Endothelial cell of umbilical vein (primary cell): ENCODE measurements at regions not wholly inside any gene's neighbourhood (a gene's known extent, or its start where the extent isn't known, plus 50 kb on each side); places are given as distances from the start of the nearest gene placed in this dataset.

Source experiments
- BruUV-seq: library from RNA; stranded (reverse); fragments of 400-500 nt; replicated peaks from 2 replicates; lab custom pipeline; 2021; lab: Mats Ljungman, UMichigan
- CTCF ChIA-PET: fragments of 300-600, 350-600 bp; sonication (Branson Sonifier 250); formaldehyde crosslinking; loops from one replicate; lab custom pipeline; 2021; ENCODE audit warnings: antibody characterized with exemption, inconsistent platforms; lab: Charles Lee
- POLR2A ChIA-PET: fragments of 300-600, 350-600 bp; sonication (Branson Sonifier 250); formaldehyde crosslinking; loops from one replicate; lab custom pipeline; 2021; ENCODE audit warnings: antibody characterized with exemption, inconsistent platforms; lab: Charles Lee
- DNase-seq: peaks from one replicate; pipeline ENCODE4 v3.0.0-alpha.2; 2011; ENCODE audit warnings: low read depth, low spot score
- FAIRE-seq: peaks from 2 replicates; lab custom pipeline; 2011; peaks lifted over from hg19 to GRCh38; lab: Jason Lieb, UNC
- H2AFZ ChIP-seq: 2 replicates; pipeline ENCODE4 v1.6.0; 2012; ENCODE audit warnings: low read depth, low read length, control low read depth, inconsistent platforms
- H3K27ac ChIP-seq: 2 replicates; pipeline ENCODE4 v1.5.1; 2011; ENCODE audit warnings: low read depth, mild to moderate bottlenecking, control low read depth, low read length, moderate library complexity; ENCODE audit not compliant: insufficient read depth
- H3K27me3 ChIP-seq, 2 experiments: 2 replicates each; pipeline versions ENCODE4 v1.6.0 to v1.6.1; 2011; ENCODE audit warnings: low read length in 2 of 2, mixed read lengths in 1 of 2; ENCODE audit not compliant: control insufficient read depth in 2 of 2, insufficient read depth in 2 of 2
- H3K36me3 ChIP-seq, 2 experiments: 2 replicates in 1 of 2; 3 replicates in 1 of 2; pipeline ENCODE4 v1.5.1; 2011; ENCODE audit warnings: low read length in 2 of 2, mild to moderate bottlenecking in 1 of 2, moderate library complexity in 1 of 2; ENCODE audit not compliant: control insufficient read depth in 2 of 2, insufficient read depth in 2 of 2; ENCODE audit errors: extremely low read depth in 1 of 2
- H3K4me1 ChIP-seq: 3 replicates; pipeline ENCODE4 v1.5.1; 2011; ENCODE audit warnings: mild to moderate bottlenecking, low read length; ENCODE audit not compliant: control insufficient read depth, insufficient read depth; ENCODE audit errors: extremely low read depth
- H3K4me2 ChIP-seq: 2 replicates; pipeline ENCODE4 v1.6.1; 2011; ENCODE audit warnings: low read length, control low read depth, mixed read lengths; ENCODE audit not compliant: insufficient read depth
- H3K4me3 ChIP-seq, 3 experiments: fragments of 200-600 bp in 1 of 3; sonication (generic), shearing (Covaris generic) in 1 of 3; replicated peaks in 1 of 3; 2 replicates each; pipeline ENCODE4 v1.5.1; 2011 to 2016; ENCODE audit warnings: control low read depth in 3 of 3, low read length in 3 of 3, mild to moderate bottlenecking in 2 of 3, inconsistent platforms in 1 of 3, low read depth in 1 of 3, moderate library complexity in 1 of 3; ENCODE audit not compliant: insufficient read depth in 1 of 3
- H3K79me2 ChIP-seq: 2 replicates; pipeline ENCODE4 v1.6.0; 2012; ENCODE audit warnings: low read length, inconsistent platforms; ENCODE audit not compliant: control insufficient read depth, insufficient read depth
- H3K9ac ChIP-seq: replicated peaks from 2 replicates; pipeline ENCODE3; 2011; ENCODE audit warnings: low read length, control low read depth; ENCODE audit not compliant: insufficient read depth; ENCODE audit errors: extremely low read depth
- H3K9me1 ChIP-seq: replicated peaks from 3 replicates; pipeline ENCODE4 v1.6.0; 2011; ENCODE audit warnings: mild to moderate bottlenecking, low read length; ENCODE audit not compliant: control insufficient read depth, insufficient read depth; ENCODE audit errors: extremely low read depth
- H3K9me3 ChIP-seq: replicated peaks from 2 replicates; pipeline ENCODE4 v1.5.1; 2012; ENCODE audit warnings: low read length, inconsistent platforms; ENCODE audit not compliant: control insufficient read depth, insufficient read depth
- H4K20me1 ChIP-seq: replicated peaks from 2 replicates; pipeline ENCODE3; 2011; ENCODE audit warnings: mild to moderate bottlenecking, low read length; ENCODE audit not compliant: control insufficient read depth, insufficient read depth; ENCODE audit errors: extremely low read depth
- EZH2 ChIP-seq: IDR thresholded peaks from 2 replicates; pipeline ENCODE4 v1.6.1; 2012; ENCODE audit warnings: borderline replicate concordance, low read depth, mild to moderate bottlenecking, moderate library complexity, low read length, inconsistent platforms; ENCODE audit not compliant: severe bottlenecking
- FOS ChIP-seq: IDR thresholded peaks from 2 replicates; pipeline ENCODE4 v1.6.1; 2011; ENCODE audit warnings: mild to moderate bottlenecking, low read length, moderate library complexity, borderline replicate concordance; ENCODE audit not compliant: insufficient read depth
- GATA2 ChIP-seq: IDR thresholded peaks from 2 replicates; pipeline ENCODE4 v1.7.0; 2011; ENCODE audit warnings: low read depth, mild to moderate bottlenecking, moderate library complexity, mixed read lengths, low read length; ENCODE audit not compliant: insufficient read length, insufficient read depth
- JUN ChIP-seq: IDR thresholded peaks from 2 replicates; pipeline ENCODE4 v1.6.1; 2011; ENCODE audit warnings: borderline replicate concordance, low read depth; ENCODE audit not compliant: insufficient read length, insufficient read depth
- MYC ChIP-seq: IDR thresholded peaks from one replicate; pipeline ENCODE4 v1.6.1; 2011; ENCODE audit warnings: mild to moderate bottlenecking, low read depth, low read length
- POLR2A ChIP-seq: IDR thresholded peaks from 2 replicates; pipeline ENCODE4 v1.6.1; 2012; ENCODE audit warnings: low read depth, mild to moderate bottlenecking, control low read depth, low read length
- POLR2AphosphoS5 ChIP-seq: IDR thresholded peaks from 2 replicates; pipeline ENCODE4 v1.6.1; 2012; ENCODE audit warnings: low read depth, mild to moderate bottlenecking, control low read depth, low read length, moderate library complexity; ENCODE audit not compliant: insufficient read depth
- dilution Hi-C: fragments of 300-500 bp; cut with MboI; formaldehyde crosslinking; loops from one replicate; pipeline ENCODE4 v1.15.0; 2019; ENCODE audit warnings: low sequenced_read_pairs; ENCODE audit not compliant: extremely low pct_ligation_motif_present
- intact Hi-C: fragments of 100-400 bp; cut with micrococcal nuclease; formaldehyde crosslinking; loops from one replicate; pipeline ENCODE4 v1.10.0; 2022
- TF ChIP-seq, protein P1 (sequence below), 2 donors: IDR thresholded peaks; 1 replicate in 1 of 2; 2 replicates in 1 of 2; pipeline ENCODE4 v1.5.1; 2011; ENCODE audit warnings: low read length in 2 of 2, mild to moderate bottlenecking in 2 of 2, moderate library complexity in 2 of 2, control low read depth in 1 of 2, inconsistent platforms in 1 of 2, low read depth in 1 of 2; ENCODE audit not compliant: insufficient read depth in 1 of 2; ENCODE audit errors: extremely low read depth in 1 of 2
- TF ChIP-seq, protein P2 (sequence below): IDR thresholded peaks from 2 replicates; pipeline ENCODE4 v1.6.1; 2011; ENCODE audit not compliant: insufficient read depth, insufficient read length

DNA sequence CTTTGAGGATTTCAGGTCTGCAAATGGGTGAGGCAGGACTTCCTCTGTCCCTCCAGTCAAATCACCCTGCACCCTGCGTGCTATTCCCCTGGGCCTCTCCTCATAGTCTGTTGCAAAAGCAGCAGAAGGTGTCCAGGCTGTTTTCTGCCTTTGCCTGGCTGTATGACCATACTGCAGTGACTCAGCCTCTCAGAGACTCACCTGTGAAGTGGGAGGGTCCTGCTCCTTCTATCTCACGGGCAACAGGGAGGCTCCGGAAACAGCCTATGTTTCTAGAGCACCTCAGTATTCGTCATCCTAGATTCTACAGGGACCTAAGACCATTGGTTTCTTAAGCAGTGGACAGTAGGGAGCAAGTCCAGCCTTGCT, 216.4 kb downstream of the TLE3 start:
- Histone ChIP-seq H3K27ac (no peak overlapping the region), H3K4me1 (no peaks in the 10 kb centered on the region), H3K36me3 (no peaks in the 10 kb centered on the region), H2AFZ (no peak overlapping the region), H4K20me1 (no peaks in the 10 kb centered on the region), H3K27me3 (no peaks in the 10 kb centered on the region), H3K4me3 (no peak overlapping the region), H3K79me2 (no peaks in the 10 kb centered on the region), H3K9ac (no peak overlapping the region), H3K4me2 (no peak overlapping the region), H3K9me1 (no peaks in the 10 kb centered on the region), H3K9me3 (no peaks in the 10 kb centered on the region)
- DNase-seq (no peak), FAIRE-seq (no peak)
- POLR2A ChIA-PET, result no interaction called here
- CTCF ChIA-PET, result no interaction called here
- BruUV-seq, result no TSS peak
- no peak for TF ChIP-seq GATA2
- TF ChIP-seq EZH2, result no peak
- TF ChIP-seq MYC, result no peak
- TF ChIP-seq FOS, result no peak
- no peak for TF ChIP-seq JUN
- TF ChIP-seq, protein P1, sequence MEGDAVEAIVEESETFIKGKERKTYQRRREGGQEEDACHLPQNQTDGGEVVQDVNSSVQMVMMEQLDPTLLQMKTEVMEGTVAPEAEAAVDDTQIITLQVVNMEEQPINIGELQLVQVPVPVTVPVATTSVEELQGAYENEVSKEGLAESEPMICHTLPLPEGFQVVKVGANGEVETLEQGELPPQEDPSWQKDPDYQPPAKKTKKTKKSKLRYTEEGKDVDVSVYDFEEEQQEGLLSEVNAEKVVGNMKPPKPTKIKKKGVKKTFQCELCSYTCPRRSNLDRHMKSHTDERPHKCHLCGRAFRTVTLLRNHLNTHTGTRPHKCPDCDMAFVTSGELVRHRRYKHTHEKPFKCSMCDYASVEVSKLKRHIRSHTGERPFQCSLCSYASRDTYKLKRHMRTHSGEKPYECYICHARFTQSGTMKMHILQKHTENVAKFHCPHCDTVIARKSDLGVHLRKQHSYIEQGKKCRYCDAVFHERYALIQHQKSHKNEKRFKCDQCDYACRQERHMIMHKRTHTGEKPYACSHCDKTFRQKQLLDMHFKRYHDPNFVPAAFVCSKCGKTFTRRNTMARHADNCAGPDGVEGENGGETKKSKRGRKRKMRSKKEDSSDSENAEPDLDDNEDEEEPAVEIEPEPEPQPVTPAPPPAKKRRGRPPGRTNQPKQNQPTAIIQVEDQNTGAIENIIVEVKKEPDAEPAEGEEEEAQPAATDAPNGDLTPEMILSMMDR (IDR thresholded peaks at IDR 0.05; ENCODE audit: extremely low read depth in 1 of 2, insufficient read depth in 1 of 2, low read depth in 1 of 2, low read length in 2 of 2), result no peak
- TF ChIP-seq POLR2AphosphoS5, result no peak
- TF ChIP-seq, protein P2, sequence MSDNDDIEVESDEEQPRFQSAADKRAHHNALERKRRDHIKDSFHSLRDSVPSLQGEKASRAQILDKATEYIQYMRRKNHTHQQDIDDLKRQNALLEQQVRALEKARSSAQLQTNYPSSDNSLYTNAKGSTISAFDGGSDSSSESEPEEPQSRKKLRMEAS, result no peak
- no peak for TF ChIP-seq POLR2A
- dilution Hi-C loops, result no loop called here
- intact Hi-C loops, result no loop called here
